Endothelial cell of umbilical vein (primary cell): ENCODE measurements at regions not wholly inside any gene's neighbourhood (a gene's known extent, or its start where the extent isn't known, plus 50 kb on each side); places are given as distances from the start of the nearest gene placed in this dataset.
"Not testable (repeated sequence)": the region's sequence is repeated elsewhere in the genome, so short reads cannot be mapped to it uniquely, and the experiment has no call there.

Experiments
- BruUV-seq: library from RNA; stranded (reverse); fragments of 400-500 nt; replicated peaks from 2 replicates; lab custom pipeline; 2021; lab: Mats Ljungman, UMichigan
- CTCF ChIA-PET: fragments of 300-600, 350-600 bp; sonication (Branson Sonifier 250); formaldehyde crosslinking; loops from one replicate; lab custom pipeline; 2021; ENCODE audit warnings: antibody characterized with exemption, inconsistent platforms; lab: Charles Lee
- POLR2A ChIA-PET: fragments of 300-600, 350-600 bp; sonication (Branson Sonifier 250); formaldehyde crosslinking; loops from one replicate; lab custom pipeline; 2021; ENCODE audit warnings: antibody characterized with exemption, inconsistent platforms; lab: Charles Lee
- DNase-seq: peaks from one replicate; pipeline ENCODE4 v3.0.0-alpha.2; 2011; ENCODE audit warnings: low read depth, low spot score
- FAIRE-seq: peaks from 2 replicates; lab custom pipeline; 2011; peaks lifted over from hg19 to GRCh38; lab: Jason Lieb, UNC
- H2AFZ ChIP-seq: 2 replicates; pipeline ENCODE4 v1.6.0; 2012; ENCODE audit warnings: low read depth, low read length, control low read depth, inconsistent platforms
- H3K27ac ChIP-seq: 2 replicates; pipeline ENCODE4 v1.5.1; 2011; ENCODE audit warnings: low read depth, mild to moderate bottlenecking, control low read depth, low read length, moderate library complexity; ENCODE audit not compliant: insufficient read depth
- H3K27me3 ChIP-seq, 2 experiments: 2 replicates each; pipeline versions ENCODE4 v1.6.0 to v1.6.1; 2011; ENCODE audit warnings: low read length in 2 of 2, mixed read lengths in 1 of 2; ENCODE audit not compliant: control insufficient read depth in 2 of 2, insufficient read depth in 2 of 2
- H3K36me3 ChIP-seq, 2 experiments: 2 replicates in 1 of 2; 3 replicates in 1 of 2; pipeline ENCODE4 v1.5.1; 2011; ENCODE audit warnings: low read length in 2 of 2, mild to moderate bottlenecking in 1 of 2, moderate library complexity in 1 of 2; ENCODE audit not compliant: control insufficient read depth in 2 of 2, insufficient read depth in 2 of 2; ENCODE audit errors: extremely low read depth in 1 of 2
- H3K4me1 ChIP-seq: 3 replicates; pipeline ENCODE4 v1.5.1; 2011; ENCODE audit warnings: mild to moderate bottlenecking, low read length; ENCODE audit not compliant: control insufficient read depth, insufficient read depth; ENCODE audit errors: extremely low read depth
- H3K4me2 ChIP-seq: 2 replicates; pipeline ENCODE4 v1.6.1; 2011; ENCODE audit warnings: low read length, control low read depth, mixed read lengths; ENCODE audit not compliant: insufficient read depth
- H3K4me3 ChIP-seq, 3 experiments: fragments of 200-600 bp in 1 of 3; sonication (generic), shearing (Covaris generic) in 1 of 3; replicated peaks in 1 of 3; 2 replicates each; pipeline ENCODE4 v1.5.1; 2011 to 2016; ENCODE audit warnings: control low read depth in 3 of 3, low read length in 3 of 3, mild to moderate bottlenecking in 2 of 3, inconsistent platforms in 1 of 3, low read depth in 1 of 3, moderate library complexity in 1 of 3; ENCODE audit not compliant: insufficient read depth in 1 of 3
- H3K79me2 ChIP-seq: 2 replicates; pipeline ENCODE4 v1.6.0; 2012; ENCODE audit warnings: low read length, inconsistent platforms; ENCODE audit not compliant: control insufficient read depth, insufficient read depth
- H3K9ac ChIP-seq: replicated peaks from 2 replicates; pipeline ENCODE3; 2011; ENCODE audit warnings: low read length, control low read depth; ENCODE audit not compliant: insufficient read depth; ENCODE audit errors: extremely low read depth
- H3K9me1 ChIP-seq: replicated peaks from 3 replicates; pipeline ENCODE4 v1.6.0; 2011; ENCODE audit warnings: mild to moderate bottlenecking, low read length; ENCODE audit not compliant: control insufficient read depth, insufficient read depth; ENCODE audit errors: extremely low read depth
- H3K9me3 ChIP-seq: replicated peaks from 2 replicates; pipeline ENCODE4 v1.5.1; 2012; ENCODE audit warnings: low read length, inconsistent platforms; ENCODE audit not compliant: control insufficient read depth, insufficient read depth
- H4K20me1 ChIP-seq: replicated peaks from 2 replicates; pipeline ENCODE3; 2011; ENCODE audit warnings: mild to moderate bottlenecking, low read length; ENCODE audit not compliant: control insufficient read depth, insufficient read depth; ENCODE audit errors: extremely low read depth
- MAX ChIP-seq: IDR thresholded peaks from 2 replicates; pipeline ENCODE4 v1.6.1; 2011; ENCODE audit not compliant: insufficient read depth, insufficient read length
- MYC ChIP-seq: IDR thresholded peaks from one replicate; pipeline ENCODE4 v1.6.1; 2011; ENCODE audit warnings: mild to moderate bottlenecking, low read depth, low read length
- dilution Hi-C: fragments of 300-500 bp; cut with MboI; formaldehyde crosslinking; loops from one replicate; pipeline ENCODE4 v1.15.0; 2019; ENCODE audit warnings: low sequenced_read_pairs; ENCODE audit not compliant: extremely low pct_ligation_motif_present
- intact Hi-C: fragments of 100-400 bp; cut with micrococcal nuclease; formaldehyde crosslinking; loops from one replicate; pipeline ENCODE4 v1.10.0; 2022

- no TSS peak for BruUV-seq
- no peak overlapping the region for H3K4me2 ChIP-seq
These were observed 118.1 kb upstream of the SEM1 start for GRCh38 chr7:96827701-96828100.

DNA sequence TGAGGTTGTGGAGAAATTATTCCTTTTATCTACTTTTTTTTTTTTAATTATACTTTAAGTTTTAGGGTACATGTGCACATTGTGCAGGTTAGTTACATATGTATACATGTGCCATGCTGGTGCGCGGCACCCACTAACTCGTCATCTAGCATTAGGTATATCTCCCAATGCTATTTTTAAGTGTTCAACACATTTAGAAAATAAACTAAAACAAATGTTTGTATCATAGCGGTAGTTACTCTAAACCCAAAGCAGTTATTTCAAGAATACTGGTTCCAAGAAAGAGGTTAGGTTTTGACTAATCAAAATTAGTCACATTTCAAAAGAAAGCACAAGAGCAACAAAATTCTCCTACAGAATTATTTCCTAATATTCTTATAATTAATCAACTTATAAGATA is 119.5 kb upstream of the SEM1 start:
- dilution Hi-C loops, POLR2A ChIA-PET, H3K79me2 ChIP-seq, H3K4me1 ChIP-seq, H3K4me3 ChIP-seq, H3K27me3 ChIP-seq, H3K27ac ChIP-seq, FAIRE-seq, DNase-seq, BruUV-seq, H3K4me2 ChIP-seq, H3K36me3 ChIP-seq, H2AFZ ChIP-seq, H3K9ac ChIP-seq, H3K9me3 ChIP-seq, H4K20me1 ChIP-seq, H3K9me1 ChIP-seq, CTCF ChIA-PET: not testable (repeated sequence)
- intact Hi-C loops = loop anchor here (10.0 kb wide), 1 partner anchor 754 kb away; no protein-coding TSS in a partner anchor

More at GRCh38 chr7:96827701-96828100, 118.1 kb upstream of the SEM1 start:
- Histone ChIP-seq H3K79me2 (no peaks in the 10 kb centered on the region), H4K20me1 (no peaks in the 10 kb centered on the region), H3K27me3 (no peaks in the 10 kb centered on the region), H3K4me1 (no peaks in the 10 kb centered on the region), H3K4me3 (no peak overlapping the region), H3K9ac (no peak overlapping the region), H3K9me1 (no peaks in the 10 kb centered on the region), H2AFZ (no peak overlapping the region), H3K27ac (no peak overlapping the region), H3K36me3 (no peaks in the 10 kb centered on the region), H3K9me3 (no peaks in the 10 kb centered on the region)
- ChIA-PET CTCF (interaction anchor here (1.0 kb wide), 1 partner anchor 603 kb away, joined by 3 read pairs; no protein-coding TSS in a partner anchor), POLR2A (no interaction called here)
- dilution Hi-C loops (no loop called here), intact Hi-C loops (loop anchor here (10.0 kb wide), 1 partner anchor 753 kb away; no protein-coding TSS in a partner anchor)
- TF ChIP-seq MAX = no peak
- no peak for TF ChIP-seq MYC
- DNase-seq = no peak
- no peak for FAIRE-seq
